AG04449 (cell line): ENCODE measurements at regions not wholly inside any gene's neighbourhood (a gene's known extent, or its start where the extent isn't known, plus 50 kb on each side); places are given as distances from the start of the nearest gene placed in this dataset.
"Not testable (repeated sequence)": the region's sequence is repeated elsewhere in the genome, so short reads cannot be mapped to it uniquely, and the experiment has no call there.

ENCODE experiments used
- CTCF ChIA-PET: fragments of 350-600 bp; formaldehyde crosslinking; extraction: SDS; loops from one replicate; lab custom pipeline; 2021; ENCODE audit warnings: antibody characterized with exemption; lab: Yijun Ruan, JAX
- POLR2A ChIA-PET: fragments of 400-600, 350-600 bp; formaldehyde crosslinking; extraction: SDS; loops from one replicate; lab custom pipeline; 2020; ENCODE audit warnings: antibody characterized with exemption, inconsistent platforms; lab: Yijun Ruan, JAX
- DNase-seq: peaks from one replicate; pipeline ENCODE4 v3.0.0-alpha.2; 2010; ENCODE audit warnings: low read depth, low spot score
- H3K4me3 ChIP-seq: 2 replicates; pipeline ENCODE4 v1.5.1; 2011; ENCODE audit warnings: low read depth, mild to moderate bottlenecking, control low read depth, low read length
- TF ChIP-seq, protein P1 (sequence below): IDR thresholded peaks from one replicate; pipeline ENCODE4 v1.5.1; 2011; ENCODE audit warnings: mild to moderate bottlenecking, moderate library complexity, low read length, control low read depth, inconsistent platforms; ENCODE audit not compliant: insufficient read depth; ENCODE audit errors: missing control alignments

DNA sequence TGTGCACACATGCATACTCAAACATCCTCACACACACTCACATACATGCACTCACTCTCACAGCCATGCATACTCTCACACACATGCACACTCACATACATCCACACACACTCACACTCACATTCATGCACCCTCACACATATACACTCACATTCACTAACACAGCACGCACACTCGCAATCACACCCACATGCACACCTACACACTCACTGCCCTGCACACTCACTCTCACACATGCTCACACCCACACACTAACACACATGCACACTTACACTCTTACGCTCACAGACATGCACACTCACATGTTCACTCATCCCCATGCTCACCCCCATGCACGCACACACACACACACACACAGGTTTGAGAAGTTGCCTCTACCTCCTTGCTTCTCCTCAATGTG is 63.2 kb upstream of the SFSWAP start:
- CTCF ChIA-PET: no interaction called here
- POLR2A ChIA-PET: no interaction called here
- DNase-seq: no peak
- no peak overlapping the region for H3K4me3 ChIP-seq
- TF ChIP-seq, protein P1, sequence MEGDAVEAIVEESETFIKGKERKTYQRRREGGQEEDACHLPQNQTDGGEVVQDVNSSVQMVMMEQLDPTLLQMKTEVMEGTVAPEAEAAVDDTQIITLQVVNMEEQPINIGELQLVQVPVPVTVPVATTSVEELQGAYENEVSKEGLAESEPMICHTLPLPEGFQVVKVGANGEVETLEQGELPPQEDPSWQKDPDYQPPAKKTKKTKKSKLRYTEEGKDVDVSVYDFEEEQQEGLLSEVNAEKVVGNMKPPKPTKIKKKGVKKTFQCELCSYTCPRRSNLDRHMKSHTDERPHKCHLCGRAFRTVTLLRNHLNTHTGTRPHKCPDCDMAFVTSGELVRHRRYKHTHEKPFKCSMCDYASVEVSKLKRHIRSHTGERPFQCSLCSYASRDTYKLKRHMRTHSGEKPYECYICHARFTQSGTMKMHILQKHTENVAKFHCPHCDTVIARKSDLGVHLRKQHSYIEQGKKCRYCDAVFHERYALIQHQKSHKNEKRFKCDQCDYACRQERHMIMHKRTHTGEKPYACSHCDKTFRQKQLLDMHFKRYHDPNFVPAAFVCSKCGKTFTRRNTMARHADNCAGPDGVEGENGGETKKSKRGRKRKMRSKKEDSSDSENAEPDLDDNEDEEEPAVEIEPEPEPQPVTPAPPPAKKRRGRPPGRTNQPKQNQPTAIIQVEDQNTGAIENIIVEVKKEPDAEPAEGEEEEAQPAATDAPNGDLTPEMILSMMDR: no peak

DNA sequence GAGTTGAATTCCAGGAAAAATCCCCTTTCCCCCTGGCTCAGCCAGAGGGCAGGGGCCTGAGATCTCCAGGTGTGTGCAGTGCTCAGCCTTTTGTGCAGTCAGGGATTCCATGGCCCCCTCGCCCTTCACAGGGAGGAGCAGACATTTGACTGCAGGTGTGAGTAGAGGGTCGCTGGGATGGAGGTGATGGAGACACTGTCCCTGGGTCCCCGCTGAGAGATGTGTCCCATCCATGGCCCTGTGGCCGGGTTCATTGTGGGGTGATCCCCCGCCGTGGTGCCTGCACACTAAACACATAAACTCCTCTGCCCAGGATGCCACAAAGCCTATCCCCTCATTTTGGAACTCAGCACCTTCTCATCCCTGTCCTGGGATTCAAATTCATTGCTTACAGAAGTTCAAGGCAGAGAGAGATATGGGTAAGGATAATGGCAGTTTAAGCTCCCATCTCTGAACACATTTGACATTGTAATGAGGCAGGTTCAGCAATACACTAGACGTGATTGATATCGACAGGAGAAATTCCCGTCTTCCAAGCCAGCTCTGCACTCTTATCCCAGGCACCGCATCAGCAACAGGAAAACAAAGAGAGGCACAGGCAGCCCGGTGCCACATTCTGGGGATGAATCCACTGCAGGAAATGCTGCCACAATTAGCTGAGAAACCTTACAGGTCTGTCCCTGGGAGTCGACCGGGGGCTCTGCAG is 55.3 kb upstream of the SFSWAP start:
- H3K4me3 ChIP-seq, POLR2A ChIA-PET, CTCF ChIA-PET, DNase-seq: not testable (repeated sequence)

DNA sequence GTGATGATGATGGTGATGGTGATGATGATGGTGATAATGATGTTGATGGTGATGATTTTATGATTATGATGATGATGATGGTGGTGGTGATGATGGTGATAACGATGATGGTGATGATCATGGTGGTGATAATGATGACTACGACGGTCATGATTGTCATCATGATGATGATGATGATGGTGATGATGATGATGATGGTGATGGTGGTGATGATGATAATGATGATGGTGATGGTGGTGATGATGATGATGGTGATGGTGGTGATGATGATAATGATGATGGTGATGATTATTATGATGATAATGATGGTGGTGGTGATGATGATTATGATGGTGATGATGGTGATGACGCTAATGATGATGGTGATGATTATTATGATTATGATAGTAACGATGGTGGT is 54.1 kb upstream of the SFSWAP start:
- DNase-seq, H3K4me3 ChIP-seq, CTCF ChIA-PET, POLR2A ChIA-PET: not testable (repeated sequence)

DNA sequence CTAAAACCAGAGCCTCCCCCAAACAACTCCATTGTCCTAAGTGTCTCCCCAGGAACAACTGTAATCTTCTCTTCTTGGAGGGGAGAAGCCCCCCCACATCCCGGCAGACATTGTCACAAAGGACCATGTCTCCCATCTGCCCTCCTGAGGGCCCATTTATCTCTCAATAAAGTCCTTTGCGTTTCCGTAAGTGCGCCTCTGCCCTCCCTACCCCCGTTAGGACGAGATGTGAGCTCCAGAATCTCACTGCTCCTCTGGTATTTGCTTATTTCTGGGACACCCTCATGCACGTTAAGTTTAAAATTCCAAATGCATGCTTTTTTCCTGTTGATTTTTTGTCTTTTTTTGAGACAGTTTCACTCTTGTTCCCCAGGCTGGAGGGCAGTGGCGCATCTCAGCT is 52.3 kb upstream of the SFSWAP start:
- POLR2A ChIA-PET, CTCF ChIA-PET, DNase-seq: not testable (repeated sequence)

DNA sequence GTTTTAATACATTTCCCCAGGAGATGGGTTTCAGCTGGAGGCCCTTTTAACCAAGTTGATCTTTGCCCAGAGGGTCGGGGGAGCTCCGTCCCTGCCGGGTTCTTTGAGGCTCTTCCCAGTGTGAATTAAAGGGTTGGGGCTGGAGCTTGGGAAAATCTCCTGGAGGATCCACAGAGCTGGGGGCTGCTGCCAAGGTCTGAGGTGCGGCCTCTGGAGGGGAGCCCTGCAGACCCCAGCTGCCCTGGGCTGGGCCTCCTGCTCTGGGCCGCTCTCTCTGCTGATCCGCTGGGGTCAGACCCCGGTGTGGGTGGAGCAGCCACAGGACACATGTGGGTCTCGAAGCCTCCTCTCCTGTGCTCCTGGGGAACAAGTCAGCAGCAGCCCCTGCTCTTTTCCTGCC is 51.4 kb upstream of the SFSWAP start:
- DNase-seq, CTCF ChIA-PET, POLR2A ChIA-PET, H3K4me3 ChIP-seq: not testable (repeated sequence)

More for the DNA sequence above, 52.3 kb upstream of the SFSWAP start:
- not testable (repeated sequence) for H3K4me3 ChIP-seq

DNA sequence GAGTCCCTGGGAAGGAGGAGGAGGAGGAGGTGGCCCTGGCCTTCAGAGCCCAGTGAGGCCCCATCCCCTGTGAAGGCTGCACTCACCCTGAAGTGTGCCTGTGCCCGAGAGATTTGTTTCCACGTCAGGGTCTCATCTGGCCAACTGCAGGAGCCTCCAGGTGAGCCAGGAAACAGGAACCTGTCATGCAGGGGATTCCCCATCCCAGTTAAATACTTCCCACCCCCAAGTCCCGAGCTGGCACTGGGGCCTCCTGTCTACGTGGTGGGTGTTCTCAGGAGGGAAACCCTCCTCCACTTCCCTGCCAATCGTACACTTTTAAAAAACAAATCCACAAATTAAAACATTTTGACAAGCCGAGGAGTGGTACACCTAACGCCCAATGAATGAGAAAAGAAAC is 50.9 kb upstream of the SFSWAP start:
- CTCF ChIA-PET, H3K4me3 ChIP-seq, POLR2A ChIA-PET, DNase-seq: not testable (repeated sequence)

DNA sequence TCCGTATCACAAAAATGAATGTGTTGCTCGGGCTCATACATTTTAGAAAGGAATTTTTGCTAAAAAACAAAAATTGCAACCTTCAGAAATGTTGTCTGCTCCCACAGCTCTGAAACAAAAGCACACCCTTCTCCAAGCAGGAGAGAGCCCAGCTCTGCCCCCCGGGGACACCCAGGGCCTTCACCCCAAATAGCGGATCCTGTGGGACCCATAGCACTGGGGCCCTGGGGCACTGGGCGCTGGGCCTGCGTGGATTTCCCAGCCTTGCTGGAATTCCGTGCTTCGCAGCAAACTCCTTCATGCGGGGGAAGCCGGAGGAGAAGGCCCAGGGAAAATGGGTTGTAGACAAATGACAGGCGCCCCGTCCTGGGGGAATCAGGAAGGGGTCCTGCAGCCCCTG is 50.5 kb upstream of the SFSWAP start:
- POLR2A ChIA-PET, DNase-seq, H3K4me3 ChIP-seq, CTCF ChIA-PET: not testable (repeated sequence)
